Activated CD8-positive, alpha-beta memory T cell treated with anti-CD3 and anti-CD28 coated beads for 24 hours (primary cell): ENCODE measurements at regions not wholly inside any gene's neighbourhood (a gene's known extent, or its start where the extent isn't known, plus 50 kb on each side); places are given as distances from the start of the nearest gene placed in this dataset.

ENCODE experiments used
- DNase-seq: peaks from one replicate; pipeline ENCODE4 v3.0.0-alpha.2; 2020

- DNase-seq, result no peak
Observed at GRCh38 chr12:77202457-77203060, 137.2 kb upstream of the E2F7 start.

- DNase-seq, result no peak
Observed at GRCh38 chr12:77189901-77190416, 124.6 kb upstream of the E2F7 start.

GRCh38 chr12:77189458-77189857 lies 124.1 kb upstream of the E2F7 start:
- no peak for DNase-seq

GRCh38 chr12:77179515-77179914 lies 114.1 kb upstream of the E2F7 start:
- no peak for DNase-seq

GRCh38 chr12:77167801-77168200 lies 102.4 kb upstream of the E2F7 start:
- no peak for DNase-seq

- DNase-seq, result no peak
Observed at GRCh38 chr12:77166696-77167095, 101.3 kb upstream of the E2F7 start.

GRCh38 chr12:77163074-77164038 lies 98.0 kb upstream of the E2F7 start:
- no peak for DNase-seq

GRCh38 chr12:77161944-77162343 lies 96.6 kb upstream of the E2F7 start:
- no peak for DNase-seq

GRCh38 chr12:77160931-77161330 lies 95.6 kb upstream of the E2F7 start:
- no peak for DNase-seq

GRCh38 chr12:77153706-77154105 lies 88.3 kb upstream of the E2F7 start:
- DNase-seq, result no peak

- DNase-seq, result no peak
Observed at GRCh38 chr12:77152623-77153193, 87.3 kb upstream of the E2F7 start.

GRCh38 chr12:77151030-77151429 lies 85.7 kb upstream of the E2F7 start:
- no peak for DNase-seq

- no peak for DNase-seq
Observed at GRCh38 chr12:77133566-77133965, 68.2 kb upstream of the E2F7 start.

GRCh38 chr12:77131977-77132490 lies 66.7 kb upstream of the E2F7 start:
- no peak for DNase-seq

- no peak for DNase-seq
Observed at GRCh38 chr12:77130193-77130592, 64.8 kb upstream of the E2F7 start.

GRCh38 chr12:77124767-77125166 lies 59.4 kb upstream of the E2F7 start:
- DNase-seq, result no peak

GRCh38 chr12:77122661-77123060 lies 57.3 kb upstream of the E2F7 start:
- no peak for DNase-seq

- no peak for DNase-seq
Observed at GRCh38 chr12:77122236-77122635, 56.9 kb upstream of the E2F7 start.

GRCh38 chr12:77120156-77121085 lies 55.1 kb upstream of the E2F7 start:
- no peak for DNase-seq

GRCh38 chr12:77118696-77119095 lies 53.3 kb upstream of the E2F7 start:
- no peak for DNase-seq

GRCh38 chr12:77116277-77116676 lies 50.9 kb upstream of the E2F7 start:
- no peak for DNase-seq

GRCh38 chr12:77115471-77115870 lies 50.1 kb upstream of the E2F7 start:
- DNase-seq, result no peak
